Dedifferentiated amniotic fluid mesenchymal stem cell (primary cell): ENCODE measurements at regions not wholly inside any gene's neighbourhood (a gene's known extent, or its start where the extent isn't known, plus 50 kb on each side); places are given as distances from the start of the nearest gene placed in this dataset.

Source experiments
- DNase-seq: peaks from one replicate; pipeline ENCODE4 v3.0.0-alpha.2; 2016; ENCODE audit errors: extremely low spot score

DNA sequence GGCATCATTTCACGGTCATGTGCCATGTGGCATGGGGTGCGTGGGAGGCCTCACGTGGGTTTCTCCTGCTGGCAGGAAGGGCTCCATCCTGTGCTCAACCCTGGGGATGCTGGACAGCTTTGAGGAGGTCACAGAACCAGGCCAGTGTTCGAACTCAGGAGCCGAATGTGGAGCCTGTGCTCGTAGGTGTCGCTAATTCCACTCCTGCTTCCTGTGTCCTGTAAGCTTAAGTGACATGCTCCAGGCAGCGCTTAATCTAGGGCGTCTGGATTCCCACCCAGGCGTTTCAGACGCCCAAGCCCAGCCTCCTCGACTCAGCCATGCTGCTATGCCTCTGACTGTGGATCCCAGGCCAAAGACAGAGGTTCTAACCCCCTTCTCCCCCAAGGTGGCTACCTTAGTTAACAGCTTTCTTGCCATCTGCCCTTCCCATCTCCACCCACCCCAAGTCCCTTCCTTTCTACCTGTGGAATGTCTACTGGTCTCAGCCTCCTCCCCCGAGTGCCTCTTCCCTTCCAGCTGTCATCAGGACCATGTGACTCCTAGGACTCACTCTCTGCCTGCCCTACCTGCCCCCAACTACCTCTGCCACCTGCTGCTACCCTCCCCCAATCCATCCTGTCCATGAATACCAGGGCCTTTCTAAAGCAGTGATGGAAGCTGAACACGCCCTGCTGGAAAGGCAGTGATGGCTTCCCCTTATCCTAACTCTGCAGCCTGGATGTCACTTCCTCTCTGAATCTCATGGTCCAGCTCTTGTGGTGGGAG is 255.1 kb downstream of the CDH26 start:
- no peak for DNase-seq

DNA sequence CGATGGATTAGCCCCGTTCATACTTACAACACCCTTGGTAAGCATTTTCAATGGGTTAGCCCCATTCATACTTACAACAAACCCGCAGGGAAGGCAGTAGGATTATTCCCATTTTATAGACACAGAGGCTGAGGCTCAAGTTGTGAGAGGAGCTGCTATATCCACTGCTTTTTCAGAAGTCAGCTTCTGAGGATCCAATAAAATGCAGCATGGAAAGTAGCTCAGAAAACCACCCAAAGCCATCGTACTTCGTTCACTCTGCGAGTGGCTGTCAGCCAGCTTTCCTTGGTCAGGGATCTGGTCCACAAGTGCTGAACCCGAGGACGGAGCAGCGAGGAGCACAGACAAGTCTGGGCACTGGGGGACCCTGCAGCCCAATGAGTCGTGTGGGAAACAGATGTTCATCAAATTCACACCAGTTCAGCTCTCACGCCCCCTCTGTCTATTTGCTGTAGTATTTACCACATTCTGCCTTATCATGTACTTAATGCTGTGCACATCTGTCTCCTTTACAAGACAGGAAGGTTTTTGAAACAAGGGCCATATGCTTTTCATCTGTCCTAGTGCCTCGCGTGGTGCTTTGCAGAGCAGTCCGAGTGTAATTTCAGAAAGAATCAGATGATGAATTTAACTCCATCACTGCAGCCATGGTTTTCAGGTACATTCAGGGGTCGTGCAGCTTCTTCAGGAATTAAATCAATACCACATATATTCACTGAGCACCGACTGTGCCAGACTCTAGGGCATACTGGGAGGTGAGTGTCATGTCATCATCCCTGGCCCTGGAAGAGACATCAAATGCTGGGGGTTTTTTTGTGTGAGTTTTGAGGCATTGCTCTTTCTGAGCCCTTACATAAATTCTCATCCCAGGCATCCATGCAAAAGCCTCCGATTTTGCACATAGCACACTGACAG is 256.9 kb downstream of the CDH26 start:
- DNase-seq = no peak

DNA sequence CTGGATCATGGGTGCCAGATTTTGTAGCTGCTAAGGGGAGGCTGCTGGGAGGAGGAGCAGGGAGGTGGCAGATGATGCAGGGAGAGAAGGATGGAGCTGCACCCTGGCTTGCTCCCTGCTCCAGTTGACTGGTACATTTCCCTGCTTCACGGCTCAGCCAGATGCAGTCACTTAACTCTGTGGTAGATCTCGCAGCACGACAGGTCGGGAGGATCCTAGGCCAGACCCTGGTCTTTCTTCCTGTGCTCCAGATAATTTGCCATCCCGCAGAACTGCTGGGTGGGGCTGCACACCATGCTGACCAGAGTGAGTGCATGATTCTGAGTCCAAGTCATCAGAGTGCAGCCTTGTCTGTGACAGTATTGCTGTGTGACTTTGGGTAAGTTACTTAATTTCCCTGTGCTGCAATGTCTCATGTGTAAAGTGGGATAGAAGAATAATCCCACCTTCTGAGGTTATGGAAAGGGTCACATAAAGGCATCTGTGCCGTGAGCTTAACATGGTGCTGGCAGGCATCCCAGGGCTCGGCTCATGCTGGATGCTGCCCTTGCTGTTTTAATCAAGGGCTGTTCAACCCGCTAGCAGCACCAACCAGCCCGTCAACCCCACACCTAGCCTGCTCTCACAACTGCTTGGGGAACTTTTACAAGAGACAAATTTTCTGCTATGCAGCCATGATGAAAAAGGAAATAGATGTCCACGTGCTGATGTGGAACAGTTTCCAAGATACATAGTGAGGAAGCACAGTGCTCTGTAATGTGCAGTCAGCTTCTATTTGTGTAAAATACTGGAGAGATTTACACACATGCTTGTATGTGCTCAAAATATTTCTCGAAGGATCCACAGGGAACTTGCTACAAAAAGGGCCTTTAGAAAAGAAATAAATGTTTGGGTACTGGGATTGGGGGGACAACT is 257.9 kb downstream of the CDH26 start:
- DNase-seq = no peak

GRCh38 chr20:60219231-60219630 is 261.0 kb downstream of the CDH26 start:
- no peak for DNase-seq

- DNase-seq = no peak
Measured at GRCh38 chr20:60219984-60220562, 261.9 kb downstream of the CDH26 start.

DNA sequence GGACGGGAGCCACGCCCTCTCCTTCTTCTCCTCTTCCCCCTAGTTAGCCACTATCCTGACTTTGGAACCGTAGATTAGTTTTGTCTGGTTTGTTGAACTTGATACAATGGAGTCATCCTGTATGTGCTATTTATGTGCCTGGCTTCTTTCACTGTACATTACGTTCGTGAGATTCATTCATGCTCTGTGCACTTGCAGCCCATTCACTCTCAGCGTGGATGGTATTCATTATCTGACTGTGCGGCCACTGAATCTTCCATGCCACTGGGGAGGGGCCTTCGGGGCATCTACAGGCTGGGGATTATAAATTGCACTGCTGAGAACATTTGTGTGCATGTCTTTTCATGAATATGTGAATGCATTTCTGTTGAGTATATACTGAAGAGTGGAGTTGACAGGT is 262.5 kb downstream of the CDH26 start:
- DNase-seq = no peak

DNA sequence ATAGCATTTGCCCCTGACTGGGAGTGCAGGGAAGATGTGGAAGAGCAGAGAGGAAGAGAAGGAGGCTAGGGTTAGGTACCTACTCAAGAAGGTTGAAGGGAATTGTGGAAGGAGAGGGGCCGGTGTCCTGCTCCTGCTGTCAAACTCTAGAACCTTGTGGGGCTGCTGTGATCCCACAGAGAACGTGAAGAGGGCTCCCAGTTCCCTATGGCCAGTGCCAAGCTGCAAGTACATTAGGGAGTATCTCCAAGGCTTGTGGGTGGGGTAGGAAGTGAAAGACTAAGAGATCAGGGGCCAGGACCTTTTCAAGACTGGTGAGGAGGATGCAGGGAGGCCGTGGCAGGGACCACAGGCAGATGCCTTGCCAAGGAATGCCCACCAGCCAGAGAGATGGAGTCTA is 263.4 kb downstream of the CDH26 start:
- no peak for DNase-seq

DNA sequence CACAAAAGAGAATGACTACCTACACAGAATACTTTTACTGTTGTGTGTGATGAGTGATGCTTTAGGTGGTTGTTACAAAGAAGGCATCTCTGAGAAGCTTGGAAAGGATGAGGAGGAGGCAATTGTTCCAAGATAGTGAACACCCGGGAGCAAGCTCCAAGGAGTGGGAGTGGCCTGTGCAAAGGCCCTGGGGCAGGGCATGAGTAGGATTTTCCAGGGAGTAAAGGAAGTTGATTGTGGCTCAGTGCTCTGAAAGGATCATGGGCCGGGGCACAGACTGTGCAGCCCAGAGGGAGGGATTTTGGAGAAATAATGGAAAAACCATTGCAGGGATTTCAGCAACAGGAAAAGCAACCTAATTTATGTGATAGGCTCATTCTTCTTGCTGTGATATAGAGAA is 264.3 kb downstream of the CDH26 start:
- no peak for DNase-seq

- DNase-seq = no peak
Measured at GRCh38 chr20:60223174-60223573, 265.0 kb downstream of the CDH26 start.

- DNase-seq = no peak
Measured at GRCh38 chr20:60224914-60225313, 266.7 kb downstream of the CDH26 start.

GRCh38 chr20:60228255-60228654 is 270.0 kb downstream of the CDH26 start:
- no peak for DNase-seq

- DNase-seq = no peak
Measured at GRCh38 chr20:60232380-60232779, 274.2 kb downstream of the CDH26 start.

DNA sequence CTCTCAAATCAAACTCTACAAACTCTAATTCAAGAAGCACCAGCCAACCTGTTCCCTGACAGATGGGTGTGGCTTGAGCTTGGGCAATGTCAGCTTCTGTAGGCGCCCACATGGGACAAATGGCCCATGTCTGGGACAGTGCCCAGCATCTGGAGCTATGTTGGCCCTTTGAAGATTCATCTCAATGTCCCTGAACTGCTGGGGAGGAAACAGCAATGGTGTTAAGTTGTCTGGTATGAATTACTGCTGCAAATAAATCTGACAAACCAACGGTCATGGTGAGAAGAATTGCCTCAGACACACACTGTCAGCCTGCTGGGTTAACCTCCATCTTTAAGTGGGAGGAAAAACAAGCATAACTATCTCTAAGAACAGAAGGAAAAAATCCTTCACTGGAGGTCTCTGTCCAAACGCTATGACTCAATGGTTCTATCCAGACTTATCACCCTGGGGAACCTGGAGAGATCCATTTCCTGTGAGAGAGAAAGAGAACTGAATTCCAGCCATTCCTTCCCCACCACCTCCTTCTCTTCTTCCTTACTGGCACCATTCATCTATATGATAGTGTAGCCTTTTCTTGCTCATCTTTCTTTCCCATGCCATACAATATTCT is 274.9 kb downstream of the CDH26 start:
- no peak for DNase-seq

- no peak for DNase-seq
Measured at GRCh38 chr20:60236613-60237012, 278.4 kb downstream of the CDH26 start.

DNA sequence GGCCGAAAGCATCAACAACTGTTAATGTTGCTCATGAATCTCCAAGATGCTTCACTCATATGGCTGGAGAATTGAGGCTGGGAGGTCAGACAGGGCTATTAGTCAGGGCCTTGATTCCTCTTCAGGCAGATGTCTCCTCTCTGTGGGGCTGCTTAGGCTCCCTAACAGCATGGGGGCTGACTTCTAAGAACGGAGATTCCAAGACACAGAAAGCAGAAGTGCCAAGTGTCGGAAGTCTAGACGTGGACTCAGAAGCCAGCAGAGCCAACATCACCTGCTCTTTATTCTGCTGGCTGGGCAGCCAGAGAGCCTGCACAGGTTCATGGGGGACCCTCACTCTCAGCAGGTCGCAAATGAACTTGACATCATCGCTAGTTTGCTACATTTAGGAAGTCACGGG is 279.8 kb downstream of the CDH26 start:
- no peak for DNase-seq

DNA sequence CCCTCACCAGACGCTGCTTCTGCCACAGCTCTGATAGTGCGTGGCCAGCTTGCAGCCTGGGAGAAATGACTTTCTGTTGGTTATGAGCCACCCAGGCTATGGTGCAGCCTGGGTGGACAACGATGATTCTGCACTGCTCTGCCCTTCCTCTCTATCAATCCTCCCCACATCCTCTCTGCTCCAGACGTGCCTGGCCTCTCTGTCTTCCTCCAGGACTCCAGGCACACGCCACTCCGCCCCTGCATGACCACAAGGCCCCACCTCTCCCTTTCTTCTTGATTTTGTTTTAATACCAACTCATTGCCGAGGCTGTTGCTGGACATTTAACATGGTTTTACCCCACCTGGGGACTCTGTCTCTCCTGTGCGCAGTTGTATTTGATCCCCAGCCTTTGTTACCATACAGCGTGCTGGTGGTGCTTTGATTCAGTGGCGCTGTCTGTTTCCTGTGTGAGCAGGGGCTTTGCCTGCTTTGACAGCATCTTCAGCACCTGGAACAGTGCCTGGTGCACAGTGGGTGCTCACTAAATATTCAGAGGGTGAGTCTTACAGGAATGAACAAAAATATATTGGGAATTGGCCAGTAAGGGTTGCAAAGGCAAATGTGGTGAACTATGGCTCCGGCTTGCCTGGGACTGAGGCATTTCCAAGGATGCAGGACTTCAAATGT is 280.9 kb downstream of the CDH26 start:
- DNase-seq = no peak

DNA sequence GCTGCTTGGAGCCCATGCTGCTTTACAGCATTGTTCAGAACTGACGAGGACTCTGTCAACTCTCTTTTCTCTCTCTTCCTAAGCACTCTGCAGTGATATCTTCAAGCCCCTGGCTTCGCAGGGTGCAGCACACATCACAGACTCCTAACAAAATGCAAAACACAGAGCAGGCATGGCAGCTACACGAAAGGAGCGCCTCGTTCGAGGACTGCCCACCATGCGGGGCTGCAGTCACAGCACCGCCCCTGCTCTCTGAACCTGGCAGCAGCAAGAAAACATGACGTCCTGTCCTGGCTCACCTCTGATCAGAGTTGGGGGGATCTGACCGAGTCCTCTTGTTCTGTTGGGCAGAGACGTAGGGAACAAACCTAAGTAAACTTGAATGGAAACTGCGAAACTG is 281.7 kb downstream of the CDH26 start:
- no peak for DNase-seq

- no peak for DNase-seq
Measured at GRCh38 chr20:60240415-60240814, 282.2 kb downstream of the CDH26 start.

DNA sequence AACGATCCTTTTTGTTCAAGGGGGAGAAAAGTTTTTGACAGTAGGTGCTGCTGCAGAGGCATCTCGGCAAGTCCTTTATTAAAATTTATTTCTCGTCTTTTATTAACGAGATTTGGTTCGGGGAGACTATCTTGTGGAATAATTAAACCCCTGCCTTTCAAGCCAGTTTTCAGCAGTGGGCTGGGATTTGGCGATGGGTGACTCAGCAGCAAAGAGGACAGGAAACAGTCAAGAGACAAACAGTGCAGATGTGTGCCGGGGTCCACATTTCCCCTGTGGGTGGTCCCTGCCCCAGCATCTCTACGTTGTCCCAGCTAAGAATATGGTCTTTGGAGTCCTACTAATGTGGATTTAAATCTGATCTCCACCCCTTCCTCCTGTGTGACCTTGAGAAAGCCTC is 282.8 kb downstream of the CDH26 start:
- DNase-seq = no peak

DNA sequence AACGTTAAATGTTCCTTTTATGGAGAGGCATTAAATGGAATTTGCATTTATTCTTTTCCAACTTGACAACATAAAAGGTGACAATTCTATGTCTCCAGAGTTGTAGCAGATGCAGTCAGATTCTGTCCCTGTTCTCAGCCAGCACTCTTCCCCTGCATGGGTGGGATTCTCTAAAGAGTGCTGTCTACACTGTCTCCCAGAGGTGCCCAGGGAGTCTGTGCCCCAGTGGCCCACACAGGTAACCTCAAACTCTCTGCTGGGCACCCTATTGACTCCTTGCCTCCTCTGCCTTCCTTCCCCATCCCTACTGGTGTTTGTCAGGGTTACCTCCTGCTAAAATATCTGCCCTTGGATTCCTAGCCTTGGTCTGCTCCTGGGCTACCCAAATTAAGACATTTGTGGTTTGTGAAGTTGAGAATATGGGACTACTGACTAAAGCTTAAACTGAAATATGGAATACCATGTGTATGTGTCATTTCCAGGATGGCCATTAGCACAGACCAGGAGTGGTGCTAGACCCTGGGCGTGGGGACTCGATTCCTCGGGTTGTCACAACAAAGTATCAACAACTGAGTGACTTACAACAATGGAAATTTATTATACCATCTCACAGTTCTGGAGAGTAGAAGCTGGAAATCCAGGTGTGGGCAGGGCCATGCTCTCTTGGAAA is 284.7 kb downstream of the CDH26 start:
- DNase-seq = no peak
